Stimulated activated CD4-positive, alpha-beta T cell treated with anti-CD3 and anti-CD28 coated beads, Interleukin-12 subunit alpha, Interleukin-12 subunit beta, amount 100 ng/mL, for 48 hours (primary cell): ENCODE measurements at regions not wholly inside any gene's neighbourhood (a gene's known extent, or its start where the extent isn't known, plus 50 kb on each side); places are given as distances from the start of the nearest gene placed in this dataset.

Experiments used
- DNase-seq, 3 donors: peaks; one replicate each; pipeline ENCODE4 v3.0.0-alpha.2; 2020; ENCODE audit warnings: low read depth in 2 of 3, low spot score in 1 of 3

- DNase-seq: no peak
Observed at GRCh38 chr21:16407403-16408240, 677.8 kb downstream of the USP25 start.

DNA sequence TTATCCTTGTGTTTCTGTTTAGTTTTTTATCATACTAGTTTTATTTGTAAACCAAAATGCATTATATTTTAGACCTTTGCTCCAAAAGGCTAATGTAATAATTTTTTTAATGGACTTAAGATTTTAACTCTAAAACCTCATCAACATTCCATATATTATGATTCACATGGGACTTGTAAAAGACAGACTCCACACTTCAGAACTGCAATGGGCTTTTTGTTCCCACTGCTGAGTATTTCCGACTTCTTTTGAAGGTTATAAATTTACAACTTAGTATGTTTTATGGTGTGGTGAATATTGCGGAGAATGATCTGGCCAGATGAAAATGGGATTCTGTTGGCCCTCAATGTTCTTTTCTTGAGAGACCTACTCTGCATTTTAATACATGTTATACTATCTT is 678.5 kb downstream of the USP25 start:
- no peak for DNase-seq

- DNase-seq: no peak
Observed at GRCh38 chr21:16409352-16409751, 679.6 kb downstream of the USP25 start.

DNA sequence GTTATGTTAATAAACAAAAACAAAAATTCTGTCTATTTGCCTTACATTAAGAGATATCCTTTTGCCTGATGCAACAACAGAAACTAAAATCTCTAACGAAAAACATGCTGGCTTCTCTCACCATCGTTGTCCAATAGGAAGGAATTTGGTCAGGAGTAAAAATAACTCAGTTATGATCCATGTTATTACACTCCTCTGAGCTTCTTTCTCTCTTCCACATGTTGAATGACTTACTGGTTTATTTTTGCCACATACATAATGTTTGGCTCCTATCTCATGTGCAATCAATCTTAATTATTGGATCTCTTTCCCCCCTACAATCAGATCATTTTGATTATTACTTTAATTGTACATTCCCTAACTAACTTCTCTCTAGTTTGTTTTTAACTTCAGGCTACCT is 688.4 kb downstream of the USP25 start:
- no peak for DNase-seq

GRCh38 chr21:16418642-16419041 is 688.9 kb downstream of the USP25 start:
- no peak for DNase-seq

GRCh38 chr21:16419188-16419921 is 689.6 kb downstream of the USP25 start:
- no peak for DNase-seq

DNA sequence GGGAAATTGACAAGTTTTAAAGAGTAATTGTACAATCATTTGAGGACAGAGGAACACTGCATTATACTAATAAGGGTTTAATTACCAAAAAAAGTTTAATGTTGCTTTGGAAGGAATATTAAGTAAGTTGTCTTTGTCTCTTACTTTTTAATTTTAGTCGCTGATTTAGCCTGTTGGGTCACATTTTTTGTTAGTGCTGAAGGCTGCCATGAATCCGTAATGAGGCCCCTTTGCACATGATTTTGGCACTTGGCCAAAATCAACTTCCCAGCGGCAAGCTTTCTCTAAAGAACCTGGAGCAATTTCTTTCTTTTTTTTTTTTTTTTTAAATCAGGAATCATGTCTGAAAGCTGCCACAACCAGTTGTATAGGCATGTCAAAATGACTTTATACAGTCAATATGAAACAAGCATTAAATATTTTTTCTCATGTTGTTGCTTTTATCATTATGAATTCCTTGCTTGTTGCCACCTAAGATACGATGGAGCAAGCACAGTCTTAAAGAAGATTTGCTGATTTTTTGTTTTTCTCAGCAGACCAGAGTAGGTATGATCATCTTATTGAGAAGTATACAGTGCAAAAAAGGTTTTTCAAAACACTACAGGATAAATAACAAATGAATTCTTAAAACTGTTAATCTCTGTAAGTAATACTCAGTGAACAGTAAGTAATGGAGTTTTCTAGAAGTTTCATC is 690.4 kb downstream of the USP25 start:
- no peak for DNase-seq

GRCh38 chr21:16421007-16421406 is 691.2 kb downstream of the USP25 start:
- DNase-seq: no peak

GRCh38 chr21:16421965-16422364 is 692.2 kb downstream of the USP25 start:
- no peak for DNase-seq

- DNase-seq: no peak
Observed at GRCh38 chr21:16422702-16423101, 692.9 kb downstream of the USP25 start.

- no peak for DNase-seq
Observed at GRCh38 chr21:16423921-16424320, 694.1 kb downstream of the USP25 start.

DNA sequence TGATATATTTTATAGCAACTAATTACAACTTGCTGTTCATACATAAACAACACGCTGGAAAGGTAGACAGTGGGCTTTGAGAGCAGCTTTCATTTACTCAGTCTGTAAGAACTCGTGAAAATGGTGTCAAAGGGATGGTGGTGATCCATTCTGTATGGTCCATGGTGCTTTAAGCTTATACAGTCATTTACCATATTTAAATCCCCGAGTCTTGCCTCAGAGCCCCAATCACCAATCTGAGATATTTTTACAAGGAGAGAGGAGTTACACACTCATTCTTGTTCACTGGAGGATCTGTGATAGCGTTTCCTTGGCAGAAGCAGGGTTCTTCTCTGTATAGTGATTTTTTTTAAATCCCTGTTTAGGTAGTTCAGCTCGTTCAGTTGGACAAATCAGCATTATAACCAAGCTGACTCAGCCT is 694.6 kb downstream of the USP25 start:
- DNase-seq: no peak

DNA sequence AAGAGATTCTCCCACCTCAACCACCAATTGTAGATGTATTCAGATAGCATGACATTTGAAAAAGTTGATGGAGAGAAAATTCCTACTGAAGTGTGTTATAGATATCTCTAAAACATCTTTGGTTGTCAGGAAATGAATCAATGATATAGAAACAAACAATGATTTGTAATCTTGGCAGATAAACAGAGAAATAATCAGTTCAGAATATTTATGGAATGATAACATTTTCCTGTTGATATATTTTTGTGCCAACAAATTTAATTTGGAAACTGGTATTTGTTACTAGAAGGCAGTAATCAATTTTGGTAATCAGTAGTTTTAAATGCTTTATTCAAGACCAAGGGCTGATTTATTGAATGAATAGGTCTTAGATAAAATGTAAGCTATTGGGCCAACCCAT is 695.6 kb downstream of the USP25 start:
- DNase-seq: no peak

DNA sequence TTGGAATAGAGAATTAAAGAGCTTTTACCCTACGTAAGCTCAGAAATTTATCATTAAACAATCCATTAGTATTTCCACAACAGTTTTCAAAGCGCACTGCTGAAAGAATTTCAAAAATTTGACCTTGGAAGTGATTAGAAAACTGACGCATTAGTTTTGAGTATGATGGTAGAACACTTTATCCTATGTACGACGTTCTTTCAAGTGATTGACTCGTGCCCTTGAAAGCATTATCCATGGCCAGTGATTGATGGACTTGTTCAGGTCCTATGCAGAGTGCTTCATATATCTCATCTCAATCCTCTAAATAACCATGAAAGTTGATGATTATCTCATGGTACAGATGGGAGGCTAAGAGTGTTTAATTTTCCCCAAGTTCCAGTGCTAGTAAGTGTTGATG is 697.2 kb downstream of the USP25 start:
- no peak for DNase-seq

GRCh38 chr21:16427587-16428087 is 697.9 kb downstream of the USP25 start:
- no peak for DNase-seq

- no peak for DNase-seq
Observed at GRCh38 chr21:16437586-16437985, 707.8 kb downstream of the USP25 start.

DNA sequence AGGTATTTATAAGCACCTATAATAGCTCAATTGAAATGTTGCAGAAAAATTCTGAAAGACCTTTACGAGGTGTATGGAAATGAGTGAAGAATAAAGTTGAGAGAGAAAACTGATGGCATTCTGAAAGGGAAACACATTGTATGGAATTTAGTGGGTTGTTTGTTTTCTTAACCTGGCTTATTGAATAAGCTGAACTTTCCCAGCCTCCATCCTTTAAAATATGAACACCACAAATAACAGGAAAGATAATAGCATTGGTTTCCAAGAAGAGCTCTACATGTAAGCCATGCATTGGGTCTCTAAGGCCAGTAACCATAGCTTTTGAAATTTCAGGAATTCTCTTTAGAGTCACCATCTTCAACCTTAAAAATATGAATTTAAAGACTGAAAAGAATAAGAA is 709.0 kb downstream of the USP25 start:
- DNase-seq: no peak

DNA sequence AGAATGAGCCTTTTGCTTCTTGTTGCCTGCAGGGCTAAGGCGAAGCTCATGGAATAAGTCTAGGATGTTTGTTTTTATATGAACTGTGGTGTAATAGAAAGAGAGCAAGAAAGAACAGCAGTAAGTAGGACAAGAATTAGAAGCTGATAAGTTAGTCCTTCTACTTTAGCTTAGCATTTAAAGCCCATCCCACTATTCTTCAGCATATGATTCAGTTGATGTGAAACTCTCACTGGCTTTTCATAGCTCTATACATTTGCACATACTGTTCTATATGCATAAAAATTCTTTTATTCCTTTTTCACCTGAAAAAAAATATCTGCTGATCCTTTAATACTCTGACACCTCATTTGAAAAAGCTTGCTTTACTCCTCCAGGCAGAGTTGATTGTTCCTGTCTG is 712.0 kb downstream of the USP25 start:
- DNase-seq: no peak

DNA sequence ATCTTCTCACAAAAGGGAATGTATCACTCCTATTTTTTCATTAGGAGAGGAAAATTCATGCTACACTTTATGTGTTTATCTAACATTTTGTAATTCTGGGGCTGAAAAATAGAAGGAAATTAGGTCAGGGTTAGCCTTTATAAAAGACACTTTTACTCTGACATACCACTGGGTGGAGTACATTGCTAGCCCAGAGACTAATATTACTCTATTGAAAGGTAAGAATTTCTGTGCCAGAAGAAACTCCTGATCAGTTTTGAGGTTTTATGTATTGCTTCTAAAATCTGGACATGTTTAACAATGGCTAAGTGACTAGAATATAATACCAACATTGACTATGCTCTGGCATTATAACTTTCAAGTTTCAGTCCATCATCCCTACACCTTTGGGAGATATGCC is 724.6 kb downstream of the USP25 start:
- DNase-seq: no peak

GRCh38 chr21:16455526-16455925 is 725.7 kb downstream of the USP25 start:
- no peak for DNase-seq

DNA sequence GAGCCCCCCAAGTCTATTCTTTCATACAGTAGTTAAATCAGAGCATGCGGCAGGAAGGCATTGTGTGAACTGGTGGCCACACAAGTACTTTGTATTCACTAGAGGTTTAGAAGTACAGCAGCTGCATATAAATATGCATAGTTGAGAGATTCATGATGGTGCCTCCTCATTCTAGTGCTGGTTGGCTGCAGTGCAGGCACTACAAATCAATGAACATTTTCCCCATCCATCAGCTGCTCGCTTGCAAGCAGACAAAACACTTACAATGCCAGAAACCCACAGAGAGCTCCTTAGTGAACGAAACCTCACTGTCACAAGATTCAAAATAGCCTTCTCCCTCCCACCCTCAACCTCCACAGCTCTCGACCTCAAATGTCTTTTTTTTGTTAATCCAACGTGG is 726.2 kb downstream of the USP25 start:
- no peak for DNase-seq

DNA sequence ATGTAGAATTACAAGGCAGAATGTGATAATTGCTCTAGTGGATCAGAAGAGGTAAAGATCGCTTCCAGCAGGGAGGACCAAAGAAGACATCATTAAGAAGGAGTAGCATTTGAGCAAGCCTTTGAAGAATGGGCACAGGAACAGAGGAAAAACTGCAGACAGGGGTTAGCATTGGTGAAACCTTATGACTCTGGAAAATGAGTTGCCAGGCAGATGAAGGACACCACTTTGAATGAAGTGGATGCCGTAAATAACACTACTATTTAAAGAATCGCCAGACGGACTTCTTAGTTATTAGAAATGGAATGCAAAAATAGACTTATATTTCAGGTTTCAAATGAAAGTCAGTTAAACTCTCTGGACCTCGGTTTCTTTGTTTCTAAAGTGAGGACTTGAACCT is 727.7 kb downstream of the USP25 start:
- no peak for DNase-seq
